ENCODE measurements at regions not wholly inside any gene's neighbourhood (a gene's known extent, or its start where the extent isn't known, plus 50 kb on each side); places are given as distances from the start of the nearest gene placed in this dataset.
"Not testable (repeated sequence)": the region's sequence is repeated elsewhere in the genome, so short reads cannot be mapped to it uniquely, and the experiment has no call there.

- FAIRE-seq, result no peak
- WGBS, 3 donors, result 84 to 87% (median 87%) methylated on average over 4 of the region's 4 CpGs
Measured at GRCh38 chr3:144502402-144502801, 530.8 kb downstream of the DIPK2A start.

GRCh38 chr3:144506375-144506774, 534.8 kb downstream of the DIPK2A start:
- not testable (repeated sequence) for FAIRE-seq; H3K36me3 ChIP-seq (ENCODE audit: control insufficient read depth in 3 of 3, insufficient read depth in 2 of 3, low read depth in 1 of 3, low read length in 3 of 3); H3K27ac ChIP-seq (ENCODE audit: low read depth in 1 of 3, low read length in 2 of 3); H3K27me3 ChIP-seq (ENCODE audit: control insufficient read depth in 3 of 3, insufficient read depth in 3 of 3, low read length in 3 of 3); H3K4me3 ChIP-seq (ENCODE audit: low read depth in 1 of 3, low read length in 3 of 3); H3K4me1 ChIP-seq (ENCODE audit: control insufficient read depth in 3 of 3, insufficient read depth in 2 of 3, low read depth in 1 of 3, low read length in 2 of 3); H3K9me3 ChIP-seq (ENCODE audit: control insufficient read depth in 2 of 2, insufficient read depth in 1 of 2, low read depth in 1 of 2, low read length in 1 of 2); DNase-seq
- WGBS, 3 donors, result 80 to 91% (median 83%) methylated on average over 4 of the region's 4 CpGs

More at GRCh38 chr3:144502402-144502801, 530.8 kb downstream of the DIPK2A start:
- Histone ChIP-seq H3K36me3 (ENCODE audit: control insufficient read depth in 3 of 3, insufficient read depth in 2 of 3, low read depth in 1 of 3, low read length in 3 of 3) (no peaks in the 10 kb centered on the region), H3K27ac (ENCODE audit: low read depth in 1 of 3, low read length in 2 of 3) (no peak overlapping the region), H3K9me3 (ENCODE audit: control insufficient read depth in 2 of 2, insufficient read depth in 1 of 2, low read depth in 1 of 2, low read length in 1 of 2) (no peaks in the 10 kb centered on the region), H3K27me3 (ENCODE audit: control insufficient read depth in 3 of 3, insufficient read depth in 3 of 3, low read length in 3 of 3) (no peaks in the 10 kb centered on the region), H3K4me3 (ENCODE audit: low read depth in 1 of 3, low read length in 3 of 3) (no peak overlapping the region), H3K4me1 (ENCODE audit: control insufficient read depth in 3 of 3, insufficient read depth in 2 of 3, low read depth in 1 of 3, low read length in 2 of 3) (no peaks in the 10 kb centered on the region)
- no peak for DNase-seq

- peak in 1 of 2 donors; percentile 2 for DNase-seq
- Histone ChIP-seq H3K4me1 (ENCODE audit: control insufficient read depth in 3 of 3, insufficient read depth in 2 of 3, low read depth in 1 of 3, low read length in 2 of 3) (no peaks in the 10 kb centered on the region), H3K9me3 (ENCODE audit: control insufficient read depth in 2 of 2, insufficient read depth in 1 of 2, low read depth in 1 of 2, low read length in 1 of 2) (no peaks in the 10 kb centered on the region), H3K27ac (ENCODE audit: low read depth in 1 of 3, low read length in 2 of 3) (no peak overlapping the region), H3K4me3 (ENCODE audit: low read depth in 1 of 3, low read length in 3 of 3) (no peak overlapping the region), H3K27me3 (ENCODE audit: control insufficient read depth in 3 of 3, insufficient read depth in 3 of 3, low read length in 3 of 3) (no peaks in the 10 kb centered on the region), H3K36me3 (ENCODE audit: control insufficient read depth in 3 of 3, insufficient read depth in 2 of 3, low read depth in 1 of 3, low read length in 3 of 3) (no peaks in the 10 kb centered on the region)
- WGBS, 3 donors, result 35 to 47% (median 42%) methylated on average over 3 of the region's 3 CpGs
- FAIRE-seq, result no peak
Measured at GRCh38 chr3:144511346-144511745, 539.7 kb downstream of the DIPK2A start.

GRCh38 chr3:144516026-144516425, 544.4 kb downstream of the DIPK2A start:
- DNase-seq (no peak), FAIRE-seq (no peak)
- no peaks in the 10 kb centered on the region for H3K27me3 ChIP-seq (ENCODE audit: control insufficient read depth in 3 of 3, insufficient read depth in 3 of 3, low read length in 3 of 3)
- no peaks in the 10 kb centered on the region for H3K4me1 ChIP-seq (ENCODE audit: control insufficient read depth in 3 of 3, insufficient read depth in 2 of 3, low read depth in 1 of 3, low read length in 2 of 3)
- no peak overlapping the region for H3K27ac ChIP-seq (ENCODE audit: low read depth in 1 of 3, low read length in 2 of 3)
- H3K4me3 ChIP-seq (ENCODE audit: low read depth in 1 of 3, low read length in 3 of 3), result no peak overlapping the region
- no peaks in the 10 kb centered on the region for H3K36me3 ChIP-seq (ENCODE audit: control insufficient read depth in 3 of 3, insufficient read depth in 2 of 3, low read depth in 1 of 3, low read length in 3 of 3)
- H3K9me3 ChIP-seq (ENCODE audit: control insufficient read depth in 2 of 2, insufficient read depth in 1 of 2, low read depth in 1 of 2, low read length in 1 of 2), result no peaks in the 10 kb centered on the region

- no peak for FAIRE-seq
- H3K9me3 ChIP-seq (ENCODE audit: control insufficient read depth in 2 of 2, insufficient read depth in 1 of 2, low read depth in 1 of 2, low read length in 1 of 2), result no peaks in the 10 kb centered on the region
- H3K27ac ChIP-seq (ENCODE audit: low read depth in 1 of 3, low read length in 2 of 3), result no peak overlapping the region
- no peaks in the 10 kb centered on the region for H3K27me3 ChIP-seq (ENCODE audit: control insufficient read depth in 3 of 3, insufficient read depth in 3 of 3, low read length in 3 of 3)
- no peaks in the 10 kb centered on the region for H3K36me3 ChIP-seq (ENCODE audit: control insufficient read depth in 3 of 3, insufficient read depth in 2 of 3, low read depth in 1 of 3, low read length in 3 of 3)
- H3K4me3 ChIP-seq (ENCODE audit: low read depth in 1 of 3, low read length in 3 of 3), result no peak overlapping the region
- H3K4me1 ChIP-seq (ENCODE audit: control insufficient read depth in 3 of 3, insufficient read depth in 2 of 3, low read depth in 1 of 3, low read length in 2 of 3), result no peaks in the 10 kb centered on the region
- 69 to 86% (median 82%) methylated on average over 1 of the region's 1 CpG for WGBS, 3 donors
- no peak for DNase-seq
Measured at GRCh38 chr3:144516589-144516988, 545.0 kb downstream of the DIPK2A start.

GRCh38 chr3:144521131-144521530, 549.5 kb downstream of the DIPK2A start:
- Histone ChIP-seq H3K36me3 (ENCODE audit: control insufficient read depth in 3 of 3, insufficient read depth in 2 of 3, low read depth in 1 of 3, low read length in 3 of 3) (no peaks in the 10 kb centered on the region), H3K4me1 (ENCODE audit: control insufficient read depth in 3 of 3, insufficient read depth in 2 of 3, low read depth in 1 of 3, low read length in 2 of 3) (no peaks in the 10 kb centered on the region), H3K27ac (ENCODE audit: low read depth in 1 of 3, low read length in 2 of 3) (no peak overlapping the region), H3K9me3 (ENCODE audit: control insufficient read depth in 2 of 2, insufficient read depth in 1 of 2, low read depth in 1 of 2, low read length in 1 of 2) (no peaks in the 10 kb centered on the region), H3K27me3 (ENCODE audit: control insufficient read depth in 3 of 3, insufficient read depth in 3 of 3, low read length in 3 of 3) (no peaks in the 10 kb centered on the region), H3K4me3 (ENCODE audit: low read depth in 1 of 3, low read length in 3 of 3) (no peak overlapping the region)
- DNase-seq (no peak), FAIRE-seq (no peak)
- WGBS, 3 donors, result 17 to 42% (median 31%) methylated on average over 1 of the region's 1 CpG

GRCh38 chr3:144522456-144522855, 550.8 kb downstream of the DIPK2A start:
- Histone ChIP-seq H3K27ac (ENCODE audit: low read depth in 1 of 3, low read length in 2 of 3) (no peak overlapping the region), H3K27me3 (ENCODE audit: control insufficient read depth in 3 of 3, insufficient read depth in 3 of 3, low read length in 3 of 3) (no peaks in the 10 kb centered on the region), H3K36me3 (ENCODE audit: control insufficient read depth in 3 of 3, insufficient read depth in 2 of 3, low read depth in 1 of 3, low read length in 3 of 3) (no peaks in the 10 kb centered on the region), H3K4me1 (ENCODE audit: control insufficient read depth in 3 of 3, insufficient read depth in 2 of 3, low read depth in 1 of 3, low read length in 2 of 3) (no peaks in the 10 kb centered on the region), H3K4me3 (ENCODE audit: low read depth in 1 of 3, low read length in 3 of 3) (no peak overlapping the region), H3K9me3 (ENCODE audit: control insufficient read depth in 2 of 2, insufficient read depth in 1 of 2, low read depth in 1 of 2, low read length in 1 of 2) (no peaks in the 10 kb centered on the region)
- DNase-seq (no peak), FAIRE-seq (no peak)
- WGBS, 3 donors, result 79 to 84% (median 82%) methylated on average over 3 of the region's 3 CpGs

GRCh38 chr3:144523396-144523795, 551.8 kb downstream of the DIPK2A start:
- Histone ChIP-seq H3K4me1 (ENCODE audit: control insufficient read depth in 3 of 3, insufficient read depth in 2 of 3, low read depth in 1 of 3, low read length in 2 of 3) (no peaks in the 10 kb centered on the region), H3K27ac (ENCODE audit: low read depth in 1 of 3, low read length in 2 of 3) (no peak overlapping the region), H3K36me3 (ENCODE audit: control insufficient read depth in 3 of 3, insufficient read depth in 2 of 3, low read depth in 1 of 3, low read length in 3 of 3) (no peaks in the 10 kb centered on the region), H3K9me3 (ENCODE audit: control insufficient read depth in 2 of 2, insufficient read depth in 1 of 2, low read depth in 1 of 2, low read length in 1 of 2) (no peaks in the 10 kb centered on the region), H3K4me3 (ENCODE audit: low read depth in 1 of 3, low read length in 3 of 3) (no peak overlapping the region), H3K27me3 (ENCODE audit: control insufficient read depth in 3 of 3, insufficient read depth in 3 of 3, low read length in 3 of 3) (no peaks in the 10 kb centered on the region)
- FAIRE-seq, result no peak
- 70 to 84% (median 75%) methylated on average over 2 of the region's 2 CpGs for WGBS, 3 donors
- no peak for DNase-seq

GRCh38 chr3:144524531-144524930, 552.9 kb downstream of the DIPK2A start:
- DNase-seq, result no peak
- FAIRE-seq, result no peak
- Histone ChIP-seq H3K4me1 (ENCODE audit: control insufficient read depth in 3 of 3, insufficient read depth in 2 of 3, low read depth in 1 of 3, low read length in 2 of 3) (peaks cover 0 to 10% (median 0%) of the 10 kb centered on the region in 3 donors), H3K9me3 (ENCODE audit: control insufficient read depth in 2 of 2, insufficient read depth in 1 of 2, low read depth in 1 of 2, low read length in 1 of 2) (no peaks in the 10 kb centered on the region), H3K36me3 (ENCODE audit: control insufficient read depth in 3 of 3, insufficient read depth in 2 of 3, low read depth in 1 of 3, low read length in 3 of 3) (no peaks in the 10 kb centered on the region), H3K27ac (ENCODE audit: low read depth in 1 of 3, low read length in 2 of 3) (no peak overlapping the region), H3K4me3 (ENCODE audit: low read depth in 1 of 3, low read length in 3 of 3) (no peak overlapping the region), H3K27me3 (ENCODE audit: control insufficient read depth in 3 of 3, insufficient read depth in 3 of 3, low read length in 3 of 3) (no peaks in the 10 kb centered on the region)

Data from small intestine (tissue), 7 donors.